ENCODE measurements at regions not wholly inside any gene's neighbourhood (a gene's known extent, or its start where the extent isn't known, plus 50 kb on each side); places are given as distances from the start of the nearest gene placed in this dataset.

DNA sequence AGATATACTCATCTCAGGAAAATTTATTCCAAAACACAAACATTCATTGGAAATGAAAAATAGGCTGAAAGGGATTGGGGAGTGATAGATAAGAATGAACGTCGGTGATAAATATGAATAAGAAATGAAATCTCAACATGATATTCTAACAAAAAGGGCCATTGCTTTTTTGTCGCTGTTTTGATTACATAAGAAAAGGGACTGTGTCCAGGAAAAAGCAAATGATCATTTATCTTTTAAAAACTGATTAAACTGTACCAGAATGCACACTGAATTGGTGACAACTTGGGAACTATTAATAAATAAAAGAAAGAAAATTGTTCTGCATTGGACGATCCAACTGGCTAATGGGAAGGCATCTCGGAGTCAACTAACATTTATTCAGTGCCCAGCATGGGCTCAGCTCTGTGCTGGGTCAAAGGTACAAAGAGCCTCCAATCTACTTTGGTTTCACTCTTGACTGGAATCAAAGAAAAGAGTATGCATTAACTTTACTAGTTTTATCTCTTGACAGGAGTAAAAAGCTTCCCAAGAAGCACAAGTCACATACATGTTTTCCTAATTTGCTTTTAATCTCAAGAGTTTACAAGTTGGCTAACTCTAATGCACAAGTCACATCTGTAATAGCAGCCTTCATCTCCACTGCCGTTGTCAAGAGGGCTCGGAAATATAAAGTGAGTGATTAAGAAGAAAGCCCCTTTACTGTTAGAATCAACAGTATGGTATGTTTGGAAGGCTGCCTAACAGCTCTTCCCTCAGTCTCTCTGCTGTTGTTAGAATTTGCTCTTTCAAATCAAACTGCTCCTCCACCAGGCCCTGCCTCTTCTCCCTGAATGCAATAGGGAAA, 280.0 kb downstream of the IGSF11 start:
- TF ChIP-seq POLR2A (IDR thresholded peaks at IDR 0.05; ENCODE audit: extremely low read depth, insufficient read length) (no peak), CTCF (IDR thresholded peaks at IDR 0.05; ENCODE audit: low read depth, low read length) (no peak)
